ENCODE measurements at regions not wholly inside any gene's neighbourhood (a gene's known extent, or its start where the extent isn't known, plus 50 kb on each side); places are given as distances from the start of the nearest gene placed in this dataset.

DNA sequence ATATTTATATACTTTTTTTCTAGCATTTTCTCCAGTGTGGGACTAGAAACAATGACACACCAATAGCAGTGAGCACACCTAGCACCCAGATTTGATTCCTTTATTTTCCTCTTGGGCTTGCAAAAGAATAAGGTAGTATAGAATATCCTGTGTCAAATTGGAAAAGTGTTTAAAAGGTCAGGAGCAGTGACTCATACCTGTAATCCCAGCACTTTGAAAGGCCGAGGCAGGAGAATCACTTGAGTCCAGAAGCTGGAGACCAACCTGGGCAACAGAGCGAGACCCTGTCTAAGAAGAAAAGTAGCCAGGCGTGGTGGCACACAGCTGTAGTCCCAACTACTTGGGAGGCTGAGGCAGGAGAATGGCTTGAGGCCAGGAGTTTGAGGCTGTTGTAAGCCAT lies 53.8 kb upstream of the SGPP1 start:
- no peak for DNase-seq (ENCODE audit: low spot score)
- intact Hi-C loops (cut with DNase I) = no loop called here

DNA sequence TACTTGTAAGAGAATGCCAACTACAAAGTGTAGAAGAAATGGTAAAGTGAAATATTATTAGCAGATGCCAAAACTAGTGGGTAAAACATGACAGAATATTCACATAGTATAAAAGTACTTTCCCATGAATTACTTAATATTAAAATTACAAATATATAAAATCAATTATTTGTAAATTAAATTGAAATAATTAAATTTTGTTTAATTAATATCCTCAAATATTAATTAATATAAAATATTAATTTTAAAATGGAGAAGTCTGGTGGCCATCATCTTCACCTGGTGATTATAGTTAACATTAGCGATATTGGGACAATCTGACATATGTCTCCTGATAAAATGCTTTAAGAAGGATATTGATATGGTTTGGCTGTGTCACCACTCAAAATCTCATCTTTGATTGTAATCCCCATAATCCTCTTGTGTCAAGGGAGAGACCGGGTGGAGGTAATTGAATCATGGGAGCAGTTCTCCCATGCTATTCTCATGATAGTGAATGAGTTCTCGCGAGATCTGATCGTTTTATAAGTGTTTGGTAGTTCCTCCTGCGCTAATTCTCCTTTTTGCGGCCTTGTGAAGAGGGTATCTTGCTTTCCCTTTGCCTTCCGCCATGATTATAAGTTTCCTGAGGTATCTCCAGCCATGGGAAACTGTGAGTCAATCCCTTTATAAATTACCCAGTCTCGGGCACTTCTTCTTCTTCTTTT lies 55.0 kb upstream of the SGPP1 start:
- intact Hi-C loops (cut with DNase I) = no loop called here

DNA sequence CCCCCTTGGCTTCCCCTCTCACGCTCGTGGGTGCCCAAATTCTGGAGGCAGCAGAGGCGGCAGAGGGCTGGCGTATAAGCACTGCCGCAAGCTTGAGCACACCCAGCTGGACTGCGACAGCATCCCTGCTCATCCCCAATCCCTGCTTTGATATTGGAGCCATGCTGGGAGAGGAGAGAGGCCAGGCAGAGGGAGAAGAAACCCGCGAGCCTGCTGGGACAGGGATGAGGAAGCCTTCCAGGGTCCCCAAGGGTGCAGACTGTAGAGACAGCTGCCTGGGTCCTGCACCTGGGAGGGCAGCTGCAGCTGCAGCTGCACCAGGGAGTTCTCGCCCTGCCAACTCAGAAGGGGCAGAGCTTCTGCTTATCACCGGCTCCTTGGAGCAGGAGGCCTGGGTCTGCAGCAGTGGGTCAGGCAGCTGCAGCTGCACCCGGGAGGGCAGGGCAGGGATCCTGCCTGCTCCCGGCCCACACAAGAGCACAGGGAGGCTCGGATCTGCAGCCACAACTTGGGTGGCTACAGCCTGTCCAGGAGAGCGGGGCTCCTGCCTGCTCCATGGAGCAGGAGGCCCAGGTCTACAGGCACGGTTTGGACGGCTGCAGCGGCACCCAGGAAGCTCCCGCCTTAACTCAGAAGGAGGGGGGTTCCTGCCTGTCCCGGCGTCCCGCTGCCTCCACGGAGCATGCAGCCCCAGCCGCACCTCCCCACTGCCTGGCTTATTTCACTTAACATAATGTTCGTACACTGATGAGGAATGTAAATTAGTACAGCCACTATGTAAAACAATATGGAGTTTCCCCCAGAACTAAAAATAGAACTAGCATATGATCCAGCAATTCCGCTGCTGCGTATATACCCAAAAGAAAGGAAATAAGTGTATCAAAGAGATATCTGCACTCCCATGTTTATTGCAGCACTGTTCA lies 60.4 kb upstream of the SGPP1 start:
- intact Hi-C loops (cut with DNase I) = no loop called here
- DNase-seq (ENCODE audit: low spot score) = no peak

More for the DNA sequence above, 55.0 kb upstream of the SGPP1 start:
- DNase-seq (ENCODE audit: low spot score) = no peak

DNA sequence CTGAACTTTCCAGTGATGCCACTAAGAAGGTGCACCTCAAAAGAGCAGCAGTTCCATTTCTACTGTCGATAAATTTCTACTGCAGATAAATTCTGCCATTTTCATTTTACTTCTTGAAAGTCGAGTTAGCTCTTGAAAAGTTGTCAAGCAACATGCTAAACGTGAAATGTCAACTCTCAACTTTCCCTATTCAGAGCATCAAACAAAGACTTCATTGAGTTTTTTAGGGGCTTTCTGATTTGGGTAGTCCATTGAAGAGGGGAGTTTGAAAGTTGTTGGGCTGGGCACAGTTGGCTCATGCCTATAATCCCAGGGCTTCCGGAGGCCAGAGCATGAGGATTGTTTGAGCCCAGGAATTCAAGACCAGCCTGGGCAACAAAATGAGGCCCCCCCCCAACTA lies 59.4 kb upstream of the SYNE2 start:
- intact Hi-C loops (cut with DNase I) = no loop called here
- DNase-seq (ENCODE audit: low spot score) = no peak

DNA sequence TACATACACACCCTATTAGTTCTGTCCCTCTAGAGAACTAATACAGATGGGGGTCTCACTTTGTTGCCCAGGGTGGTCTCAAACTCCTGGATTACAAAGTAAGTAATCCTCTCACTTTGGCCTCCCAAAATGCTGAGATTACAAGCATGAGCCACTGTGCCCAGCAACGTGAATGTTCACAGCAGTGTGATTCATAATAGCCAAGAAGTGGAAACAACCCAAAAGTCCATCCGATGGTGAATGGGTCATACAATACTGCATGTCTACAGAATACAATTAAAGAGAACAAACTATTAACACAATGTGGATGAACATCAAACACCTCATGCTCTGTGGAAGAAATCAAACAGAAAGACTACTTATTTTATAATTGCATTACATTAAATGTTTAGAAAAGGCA lies 57.3 kb upstream of the SYNE2 start:
- no peak for DNase-seq (ENCODE audit: low spot score)
- intact Hi-C loops (cut with DNase I) = loop anchor here (5.0 kb wide), 1 partner anchor 497 kb away; the partner anchor contains the start of gene ESR2

DNA sequence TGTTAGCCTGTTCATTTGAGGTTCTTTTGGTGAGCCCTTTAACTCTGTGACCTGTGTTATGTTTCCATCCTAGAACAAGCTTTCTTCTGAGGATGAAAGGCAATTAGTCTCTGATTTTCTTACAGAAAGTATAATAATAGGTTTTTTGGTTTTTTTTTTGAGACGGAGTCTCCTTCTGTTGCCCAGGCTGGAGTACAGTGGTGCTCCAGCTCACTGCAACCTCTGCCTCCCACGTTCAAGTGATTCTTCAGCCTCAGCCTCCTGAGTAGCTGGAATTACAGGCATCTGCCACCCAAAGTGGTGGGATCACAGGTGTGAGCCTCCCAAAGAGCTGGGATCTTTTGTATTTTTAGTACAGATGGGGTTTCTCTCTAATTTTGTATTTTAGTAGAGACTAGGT lies 52.7 kb upstream of the SYNE2 start:
- intact Hi-C loops (cut with DNase I) = no loop called here
- DNase-seq (ENCODE audit: low spot score) = no peak

DNA sequence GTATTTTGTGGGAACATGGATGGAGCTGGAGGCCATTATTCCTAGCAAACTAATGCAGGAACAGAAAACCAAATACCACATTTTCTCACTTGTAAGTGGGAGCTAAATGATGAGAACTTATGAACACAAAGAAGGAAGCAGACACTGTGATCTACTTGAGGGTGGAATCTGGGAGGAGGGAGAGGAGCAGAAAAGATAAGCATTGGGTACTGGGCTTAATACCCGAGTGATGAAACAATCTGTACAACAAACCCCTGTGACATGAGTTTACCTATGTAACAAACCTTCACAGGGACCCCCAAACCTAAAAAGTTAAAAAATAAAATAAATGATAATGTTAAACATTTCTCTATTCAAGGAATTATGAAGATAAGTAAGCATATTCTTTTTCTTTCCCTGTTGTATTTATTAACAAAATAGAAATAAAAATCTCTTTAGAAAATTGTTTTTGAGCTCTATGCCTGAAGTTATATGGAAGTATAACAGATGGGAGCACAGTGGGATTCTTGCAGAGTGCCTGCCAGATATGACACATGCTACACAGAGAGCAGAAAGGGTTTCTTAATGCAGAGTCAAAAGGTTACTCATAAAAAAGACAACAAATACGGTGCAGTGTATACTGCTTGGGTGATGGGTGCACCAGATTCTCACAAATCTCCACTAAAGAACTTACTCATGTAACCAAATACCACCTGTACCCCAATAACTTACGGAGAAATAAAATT lies 52.0 kb upstream of the SYNE2 start:
- intact Hi-C loops (cut with DNase I) = no loop called here
- no peak for DNase-seq (ENCODE audit: low spot score)
